Sigmoid colon (tissue), 6 donors: ENCODE measurements at regions not wholly inside any gene's neighbourhood (a gene's known extent, or its start where the extent isn't known, plus 50 kb on each side); places are given as distances from the start of the nearest gene placed in this dataset.

Experiments
- DNase-seq: peaks from one replicate; pipeline ENCODE4 v3.0.0-alpha.2; 2019
- H3K27ac ChIP-seq, 4 donors: fragments of 200-600 bp; sonication (generic); one replicate each; pipeline ENCODE4 v1.5.1; 2016 to 2019; ENCODE audit warnings: mild to moderate bottlenecking in 1 of 4
- H3K27me3 ChIP-seq, 3 donors: fragments of 200-600 bp; sonication (generic); one replicate each; pipeline ENCODE4 v1.5.1; 2019; ENCODE audit warnings: mild to moderate bottlenecking in 1 of 3
- H3K36me3 ChIP-seq, 4 donors: fragments of 200-600 bp; sonication (generic); one replicate each; pipeline ENCODE4 v1.5.1; 2016 to 2019
- H3K4me1 ChIP-seq, 4 donors: fragments of 200-600 bp; sonication (generic); one replicate each; pipeline ENCODE4 v1.5.1; 2017 to 2019
- H3K4me3 ChIP-seq, 4 donors: fragments of 200-600 bp; sonication (generic); one replicate each; pipeline ENCODE4 v1.5.1; 2017 to 2019; ENCODE audit warnings: mild to moderate bottlenecking in 2 of 4, moderate library complexity in 1 of 4
- H3K9me3 ChIP-seq, 4 donors: fragments of 200-600 bp in 3 of 4; sonication (generic) in 3 of 4; one replicate each; pipeline versions ENCODE4 v1.5.1 to v1.6.1; 2013 to 2019
- CTCF ChIP-seq, 4 experiments: fragments of 450-650 bp in 3 of 4; fragments of 200-600 bp in 1 of 4; IDR thresholded peaks; one replicate each; pipeline ENCODE4 v1.5.1; 2016 to 2019; ENCODE audit warnings: antibody characterized with exemption in 4 of 4, mild to moderate bottlenecking in 3 of 4, moderate library complexity in 2 of 4
- EP300 ChIP-seq, 4 donors: sonication (generic); formaldehyde crosslinking; IDR thresholded peaks; one replicate each; pipeline ENCODE4 v1.6.1; 2017; ENCODE audit warnings: antibody characterized with exemption in 4 of 4
- POLR2A ChIP-seq, 2 donors: fragments of 450-650 bp; IDR thresholded peaks; one replicate each; pipeline ENCODE4 v1.6.1; 2016; ENCODE audit warnings: antibody characterized with exemption in 2 of 2, mild to moderate bottlenecking in 2 of 2, moderate library complexity in 2 of 2
- POLR2AphosphoS5 ChIP-seq, 4 donors: sonication (generic); formaldehyde crosslinking; IDR thresholded peaks; one replicate each; pipeline ENCODE4 v1.6.1; 2017; ENCODE audit warnings: antibody characterized with exemption in 4 of 4
- WGBS, 2 donors: extraction: QIAGEN DNeasy Blood & Tissue Kit; methylation state at CpG; one replicate each; pipeline ENCODE4 v1.1.7; 2013; 5-methylcytosine and 5-hydroxymethylcytosine counted together
- intact Hi-C: fragments of 100-400 bp; cut with DNase I; formaldehyde crosslinking; loops from one replicate; pipeline ENCODE4 v1.15.1; 2023
- donor health status: healthy with polysubstance abuse.
- donor health status: healthy.

- H3K36me3 ChIP-seq = no peaks in the 10 kb centered on the region
- H3K4me1 ChIP-seq = no peaks in the 10 kb centered on the region
- H3K9me3 ChIP-seq = no peaks in the 10 kb centered on the region
- intact Hi-C loops = no loop called here
- TF ChIP-seq CTCF (IDR thresholded peaks at IDR 0.05) (no peak), POLR2A (IDR thresholded peaks at IDR 0.05) (no peak), POLR2AphosphoS5 (IDR thresholded peaks at IDR 0.05) (no peak)
- DNase-seq = no peak
- WGBS, 2 donors = 63 to 77% methylated on average over 1 of the region's 1 CpG
- no peak overlapping the region for H3K4me3 ChIP-seq
- H3K27ac ChIP-seq = no peak overlapping the region
- no peaks in the 10 kb centered on the region for H3K27me3 ChIP-seq
Measured at GRCh38 chr13:85887406-85887805, 88.2 kb upstream of the SLITRK6 start.

GRCh38 chr13:85879014-85879413 is 79.8 kb upstream of the SLITRK6 start:
- no peaks in the 10 kb centered on the region for H3K9me3 ChIP-seq
- intact Hi-C loops = no loop called here
- no peak overlapping the region for H3K4me3 ChIP-seq
- DNase-seq = no peak
- no peak for TF ChIP-seq CTCF (IDR thresholded peaks at IDR 0.05)
- TF ChIP-seq POLR2AphosphoS5 (IDR thresholded peaks at IDR 0.05) = no peak
- no peak for TF ChIP-seq EP300 (IDR thresholded peaks at IDR 0.05)
- no peak for TF ChIP-seq POLR2A (IDR thresholded peaks at IDR 0.05)
- no peaks in the 10 kb centered on the region for H3K27me3 ChIP-seq
- 62 to 84% methylated on average over 2 of the region's 2 CpGs for WGBS, 2 donors
- no peaks in the 10 kb centered on the region for H3K36me3 ChIP-seq
- no peak overlapping the region for H3K27ac ChIP-seq
- H3K4me1 ChIP-seq = no peaks in the 10 kb centered on the region

- no peak for DNase-seq
- Histone ChIP-seq H3K27ac (no peak overlapping the region), H3K9me3 (no peaks in the 10 kb centered on the region), H3K4me3 (no peak overlapping the region), H3K4me1 (no peaks in the 10 kb centered on the region), H3K36me3 (no peaks in the 10 kb centered on the region), H3K27me3 (no peaks in the 10 kb centered on the region)
- no peak for TF ChIP-seq POLR2A (IDR thresholded peaks at IDR 0.05)
- TF ChIP-seq EP300 (IDR thresholded peaks at IDR 0.05) = no peak
- TF ChIP-seq CTCF (IDR thresholded peaks at IDR 0.05) = no peak
- TF ChIP-seq POLR2AphosphoS5 (IDR thresholded peaks at IDR 0.05) = no peak
- 72% methylated on average over 1 of the region's 1 CpG for WGBS, 2 donors
- intact Hi-C loops = no loop called here
Measured at GRCh38 chr13:85864963-85865530, 65.8 kb upstream of the SLITRK6 start.

- Histone ChIP-seq H3K9me3 (peaks cover 0 to 4% (median 2%) of the 10 kb centered on the region in 4 donors), H3K4me1 (no peaks in the 10 kb centered on the region), H3K4me3 (no peak overlapping the region), H3K27ac (no peak overlapping the region), H3K36me3 (no peaks in the 10 kb centered on the region), H3K27me3 (no peaks in the 10 kb centered on the region)
- WGBS, 2 donors = 88 to 90% methylated on average over 11 of the region's 11 CpGs
- TF ChIP-seq POLR2A (IDR thresholded peaks at IDR 0.05) (no peak), EP300 (IDR thresholded peaks at IDR 0.05) (no peak), POLR2AphosphoS5 (IDR thresholded peaks at IDR 0.05) (no peak), CTCF (IDR thresholded peaks at IDR 0.05) (no peak)
- peak; percentile 48 for DNase-seq
- intact Hi-C loops = no loop called here
Measured at GRCh38 chr13:85853901-85854663, 54.9 kb upstream of the SLITRK6 start.
